Activated T-cell treated with anti-CD3 and anti-CD28 coated beads, Interleukin-2, amount 50 U/mL, for 4 hours (primary cell): ENCODE measurements at regions not wholly inside any gene's neighbourhood (a gene's known extent, or its start where the extent isn't known, plus 50 kb on each side); places are given as distances from the start of the nearest gene placed in this dataset.
"Not testable (repeated sequence)": the region's sequence is repeated elsewhere in the genome, so short reads cannot be mapped to it uniquely, and the experiment has no call there.

Source experiments
- ATAC-seq, 2 donors: fragments of 200-7000 bp; cut with Tn5 transposase; one replicate each; pipeline ENCODE4 v1.10.0; 2021
- DNase-seq: peaks from one replicate; pipeline ENCODE4 v3.0.0-alpha.2; 2020
- H3K27me3 Mint-ChIP-seq: one replicate; pipeline ENCODE4 v1.8.0; 2021; ENCODE audit warnings: low read depth, mixed read lengths
- H3K36me3 Mint-ChIP-seq: one replicate; pipeline ENCODE4 v1.8.0; 2022; ENCODE audit warnings: mixed read lengths; ENCODE audit not compliant: insufficient read depth
- H3K4me1 Mint-ChIP-seq: one replicate; pipeline ENCODE4 v1.8.0; 2021; ENCODE audit warnings: low read depth, mixed read lengths
- H3K4me3 Mint-ChIP-seq: one replicate; pipeline ENCODE4 v1.8.0; 2021; ENCODE audit warnings: mild to moderate bottlenecking, moderate library complexity, mixed read lengths
- H3K9me3 Mint-ChIP-seq: one replicate; pipeline ENCODE4 v1.8.0; 2021; ENCODE audit warnings: mixed read lengths

GRCh38 chr7:69076566-69076965 is 521.7 kb upstream of the AUTS2 start:
- DNase-seq (no peak), ATAC-seq (no peak)
- Mint-ChIP-seq H3K9me3 (peaks cover 14% of the 10 kb centered on the region), H3K36me3 (no peaks in the 10 kb centered on the region), H3K4me1 (no peaks in the 10 kb centered on the region), H3K27me3 (no peaks in the 10 kb centered on the region), H3K4me3 (no peak overlapping the region)

- Mint-ChIP-seq H3K27me3 (no peaks in the 10 kb centered on the region), H3K9me3 (peaks cover 14% of the 10 kb centered on the region), H3K4me1 (no peaks in the 10 kb centered on the region), H3K36me3 (no peaks in the 10 kb centered on the region), H3K4me3 (no peak overlapping the region)
- no peak for DNase-seq
- no peak for ATAC-seq
These were observed 519.1 kb upstream of the AUTS2 start for GRCh38 chr7:69078997-69079769.

DNA sequence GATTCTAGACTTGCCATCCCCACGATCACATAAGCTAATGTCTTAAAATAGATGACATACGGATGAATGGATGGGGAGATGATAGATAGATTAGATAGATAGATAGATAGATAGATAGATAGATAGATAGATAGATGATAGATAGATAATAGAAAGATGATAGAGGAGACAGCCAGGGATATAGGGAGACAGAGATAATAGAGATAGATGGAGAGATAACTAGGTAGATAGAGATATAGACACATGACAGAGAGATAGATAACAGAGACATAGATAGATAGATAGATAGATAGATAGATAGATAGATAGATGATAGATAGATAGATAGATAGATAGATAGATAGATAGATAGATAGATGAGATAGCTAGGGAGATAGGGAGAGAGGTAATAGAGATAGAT is 511.0 kb upstream of the AUTS2 start:
- H3K4me3 Mint-ChIP-seq, H3K36me3 Mint-ChIP-seq, H3K27me3 Mint-ChIP-seq, H3K4me1 Mint-ChIP-seq, ATAC-seq, DNase-seq: not testable (repeated sequence)
- H3K9me3 Mint-ChIP-seq = peaks cover 13% of the 10 kb centered on the region

GRCh38 chr7:69088185-69088584 is 510.1 kb upstream of the AUTS2 start:
- no peak for ATAC-seq
- Mint-ChIP-seq H3K36me3 (no peaks in the 10 kb centered on the region), H3K27me3 (no peaks in the 10 kb centered on the region), H3K4me3 (no peak overlapping the region), H3K9me3 (peaks cover 13% of the 10 kb centered on the region), H3K4me1 (no peaks in the 10 kb centered on the region)
- DNase-seq = no peak

DNA sequence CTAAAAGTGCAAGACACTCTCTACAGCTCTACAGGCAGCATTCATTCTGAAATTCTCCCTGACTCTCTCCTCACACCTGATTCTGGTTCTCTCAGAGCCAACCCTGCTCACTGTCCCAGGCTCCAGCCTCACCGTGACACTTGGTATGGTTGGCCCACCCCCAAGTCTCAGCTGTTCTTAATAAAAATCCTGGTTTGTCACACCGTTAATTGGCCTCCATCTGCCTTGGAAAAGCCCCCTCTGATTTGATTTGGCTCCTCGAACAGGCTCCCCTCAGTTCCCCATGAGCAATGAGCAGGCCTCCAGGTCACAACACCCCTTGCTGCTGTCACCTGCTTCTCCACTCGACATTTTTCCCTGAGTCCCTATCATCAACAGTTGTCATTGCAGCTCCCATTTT is 507.3 kb upstream of the AUTS2 start:
- Mint-ChIP-seq H3K36me3 (no peaks in the 10 kb centered on the region), H3K27me3 (no peaks in the 10 kb centered on the region), H3K9me3 (peaks cover 23% of the 10 kb centered on the region), H3K4me3 (no peak overlapping the region), H3K4me1 (no peaks in the 10 kb centered on the region)
- ATAC-seq = no peak
- no peak for DNase-seq

DNA sequence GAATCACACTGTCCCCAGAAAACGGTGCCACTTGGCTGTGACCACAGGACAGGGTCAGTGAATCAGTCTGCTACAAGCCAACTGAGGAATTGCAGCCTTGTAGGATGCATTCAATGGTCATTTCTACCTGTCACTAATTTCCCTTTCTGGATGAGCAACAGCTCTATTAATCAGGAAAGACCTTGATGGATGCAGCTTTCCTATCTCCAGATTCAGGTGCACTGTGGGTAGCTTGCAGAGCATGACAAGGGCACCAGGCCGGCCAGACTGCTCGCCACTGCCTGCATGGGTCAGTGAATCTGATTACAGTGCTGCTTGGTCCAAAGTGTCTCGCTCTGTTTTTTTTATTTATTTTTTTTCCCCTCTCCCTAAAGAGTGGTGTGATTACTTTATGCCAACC is 506.8 kb upstream of the AUTS2 start:
- H3K4me1 Mint-ChIP-seq = no peaks in the 10 kb centered on the region
- DNase-seq (no peak), ATAC-seq (no peak)
- peaks cover 23% of the 10 kb centered on the region for H3K9me3 Mint-ChIP-seq
- H3K36me3 Mint-ChIP-seq = no peaks in the 10 kb centered on the region
- H3K4me3 Mint-ChIP-seq = no peak overlapping the region
- H3K27me3 Mint-ChIP-seq = no peaks in the 10 kb centered on the region

GRCh38 chr7:69095127-69095526 is 503.1 kb upstream of the AUTS2 start:
- DNase-seq (no peak), ATAC-seq (no peak)
- Mint-ChIP-seq H3K27me3 (no peaks in the 10 kb centered on the region), H3K9me3 (peaks cover 22% of the 10 kb centered on the region), H3K4me3 (no peak overlapping the region), H3K36me3 (no peaks in the 10 kb centered on the region), H3K4me1 (no peaks in the 10 kb centered on the region)

GRCh38 chr7:69095649-69096048 is 502.6 kb upstream of the AUTS2 start:
- no peak for ATAC-seq
- Mint-ChIP-seq H3K36me3 (no peaks in the 10 kb centered on the region), H3K4me3 (no peak overlapping the region), H3K27me3 (no peaks in the 10 kb centered on the region), H3K9me3 (peaks cover 19% of the 10 kb centered on the region), H3K4me1 (no peaks in the 10 kb centered on the region)
- DNase-seq = no peak

GRCh38 chr7:69104023-69104422 is 494.3 kb upstream of the AUTS2 start:
- Mint-ChIP-seq H3K36me3 (no peaks in the 10 kb centered on the region), H3K9me3 (peaks cover 8% of the 10 kb centered on the region), H3K27me3 (no peaks in the 10 kb centered on the region), H3K4me1 (no peaks in the 10 kb centered on the region), H3K4me3 (no peak overlapping the region)
- DNase-seq = no peak
- ATAC-seq = no peak

GRCh38 chr7:69105092-69105491 is 493.2 kb upstream of the AUTS2 start:
- DNase-seq (no peak), ATAC-seq (no peak)
- Mint-ChIP-seq H3K9me3 (peaks cover 5% of the 10 kb centered on the region), H3K36me3 (no peaks in the 10 kb centered on the region), H3K4me1 (no peaks in the 10 kb centered on the region), H3K27me3 (no peaks in the 10 kb centered on the region), H3K4me3 (no peak overlapping the region)

DNA sequence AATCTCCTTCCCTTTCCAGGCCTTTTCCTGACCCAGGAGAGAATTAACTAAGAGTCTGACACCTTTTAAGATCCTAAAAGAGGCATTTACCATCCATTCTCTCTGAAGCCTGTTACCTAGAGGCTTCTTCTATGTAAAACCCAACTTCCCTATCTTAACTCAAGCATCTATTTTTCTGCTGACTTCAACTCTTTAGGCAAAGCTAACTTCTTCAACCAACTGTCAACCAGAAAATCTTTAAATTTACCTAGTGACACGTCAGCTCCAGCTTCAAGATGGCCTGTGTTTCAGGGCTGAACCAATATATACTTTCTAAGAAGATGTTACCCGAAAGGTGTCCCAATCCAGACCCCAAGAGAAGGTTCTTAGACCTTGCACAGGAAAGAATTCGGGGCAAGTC is 492.3 kb upstream of the AUTS2 start:
- Mint-ChIP-seq H3K4me1 (no peaks in the 10 kb centered on the region), H3K4me3 (no peak overlapping the region), H3K9me3 (peaks cover 5% of the 10 kb centered on the region), H3K27me3 (no peaks in the 10 kb centered on the region), H3K36me3 (no peaks in the 10 kb centered on the region)
- no peak for ATAC-seq
- DNase-seq = no peak

DNA sequence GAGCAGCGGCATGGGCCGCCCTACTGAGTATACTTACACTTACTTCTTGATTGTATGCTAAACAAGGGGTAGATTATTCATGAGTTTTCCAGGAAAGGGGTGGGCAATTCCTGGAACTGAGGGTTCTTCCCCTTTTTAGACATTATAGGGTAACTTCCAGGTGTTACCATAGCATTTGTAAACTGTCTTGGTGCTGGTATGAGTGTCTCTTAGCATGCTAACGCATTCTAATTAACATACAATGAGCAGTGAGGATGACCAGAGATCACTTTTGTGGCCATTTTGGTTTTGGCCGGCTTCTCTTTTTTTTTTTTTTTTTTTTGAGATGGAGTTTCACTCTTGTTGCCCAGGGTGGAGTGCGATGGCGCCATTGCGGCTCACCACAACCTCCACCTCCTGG is 491.8 kb upstream of the AUTS2 start:
- not testable (repeated sequence) for H3K4me3 Mint-ChIP-seq, DNase-seq, H3K4me1 Mint-ChIP-seq, ATAC-seq, H3K36me3 Mint-ChIP-seq, H3K27me3 Mint-ChIP-seq, H3K9me3 Mint-ChIP-seq

DNA sequence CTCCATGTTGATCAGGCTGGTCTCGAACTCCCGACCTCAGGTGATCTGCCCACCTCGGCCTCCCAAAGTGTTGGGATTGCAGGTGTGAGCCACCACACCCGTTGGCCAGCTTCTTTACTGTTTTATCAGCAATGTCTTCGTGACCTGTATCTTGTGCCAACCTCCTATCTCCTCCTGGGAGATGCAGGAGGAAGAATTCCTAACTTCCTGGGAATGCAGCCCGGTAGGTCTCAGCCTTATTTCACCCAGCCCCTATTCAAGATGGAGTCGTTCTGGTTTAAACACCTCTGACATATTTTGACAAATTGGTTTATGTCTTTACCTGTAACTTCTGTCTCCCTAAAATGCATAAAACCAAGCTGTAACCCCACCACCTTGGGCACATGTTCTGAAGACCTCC is 491.3 kb upstream of the AUTS2 start:
- not testable (repeated sequence) for H3K4me3 Mint-ChIP-seq, H3K36me3 Mint-ChIP-seq, H3K4me1 Mint-ChIP-seq, DNase-seq, H3K27me3 Mint-ChIP-seq, H3K9me3 Mint-ChIP-seq, ATAC-seq

DNA sequence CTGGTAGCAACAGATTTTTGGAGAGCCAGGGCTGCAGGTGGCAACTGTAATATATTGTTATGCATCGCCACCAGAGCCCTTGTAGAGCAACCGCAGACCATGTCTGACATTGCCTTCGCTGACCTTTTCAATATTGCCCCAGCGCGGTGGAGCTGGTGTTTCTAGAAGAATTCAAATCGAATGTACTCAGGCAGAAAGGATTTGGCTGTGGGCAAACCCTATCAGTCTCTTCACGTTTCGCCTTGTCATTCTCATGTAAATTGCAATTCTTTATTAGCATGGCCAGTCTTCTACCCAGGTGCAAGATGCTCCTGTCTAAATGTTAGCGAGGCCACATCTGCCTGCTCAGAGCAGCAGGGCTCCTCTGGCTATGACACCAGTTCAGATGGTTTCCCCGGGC is 490.2 kb upstream of the AUTS2 start:
- DNase-seq = no peak
- H3K9me3 Mint-ChIP-seq = peaks cover 9% of the 10 kb centered on the region
- H3K4me1 Mint-ChIP-seq = no peaks in the 10 kb centered on the region
- no peak for ATAC-seq
- H3K27me3 Mint-ChIP-seq = no peaks in the 10 kb centered on the region
- H3K4me3 Mint-ChIP-seq = no peak overlapping the region
- H3K36me3 Mint-ChIP-seq = no peaks in the 10 kb centered on the region

GRCh38 chr7:69109246-69109645 is 489.0 kb upstream of the AUTS2 start:
- Mint-ChIP-seq H3K27me3 (no peaks in the 10 kb centered on the region), H3K36me3 (no peaks in the 10 kb centered on the region)

DNA sequence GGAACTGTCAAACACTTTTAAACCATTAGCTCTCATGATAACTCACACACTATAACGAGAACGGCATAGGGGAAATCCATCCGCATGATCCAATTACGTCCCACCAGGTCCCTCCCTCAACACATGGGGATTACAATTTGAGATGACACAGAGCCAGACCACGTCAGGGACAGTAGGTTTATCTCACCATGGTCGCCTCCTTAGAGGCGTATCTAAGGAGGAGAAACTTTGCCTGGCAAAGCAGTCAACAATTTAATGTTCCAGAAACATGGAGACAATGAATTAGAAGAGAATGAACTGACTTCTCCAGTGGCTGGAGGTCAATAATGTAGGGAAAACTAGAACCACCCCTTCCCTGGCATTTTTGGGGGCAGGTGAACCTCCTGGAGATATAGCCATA is 488.4 kb upstream of the AUTS2 start:
- Mint-ChIP-seq H3K36me3 (no peaks in the 10 kb centered on the region), H3K4me3 (no peak overlapping the region), H3K4me1 (no peaks in the 10 kb centered on the region), H3K9me3 (peaks cover 15% of the 10 kb centered on the region), H3K27me3 (no peaks in the 10 kb centered on the region)
- no peak for ATAC-seq
- DNase-seq = no peak

More at GRCh38 chr7:69109246-69109645, 489.0 kb upstream of the AUTS2 start:
- Mint-ChIP-seq H3K4me3 (no peak overlapping the region), H3K9me3 (peaks cover 13% of the 10 kb centered on the region), H3K4me1 (no peaks in the 10 kb centered on the region)
- ATAC-seq = no peak
- no peak for DNase-seq
